NT2/D1 (cell line): ENCODE measurements at regions not wholly inside any gene's neighbourhood (a gene's known extent, or its start where the extent isn't known, plus 50 kb on each side); places are given as distances from the start of the nearest gene placed in this dataset.

Experiments
- SUZ12 ChIP-seq: IDR thresholded peaks from 2 replicates; pipeline ENCODE4 v1.6.1; 2011; ENCODE audit not compliant: insufficient read length, insufficient read depth; ENCODE audit errors: extremely low read depth
- YY1 ChIP-seq: IDR thresholded peaks from 2 replicates; pipeline ENCODE4 v1.6.1; 2011; ENCODE audit not compliant: insufficient read length, insufficient read depth
- ZNF274 ChIP-seq: IDR thresholded peaks from 2 replicates; pipeline ENCODE4 v1.6.1; 2011; ENCODE audit warnings: mild to moderate bottlenecking, low read depth, low read length

GRCh38 chr1:219049501-219049900 lies 124.2 kb upstream of the LYPLAL1 start:
- no peak for TF ChIP-seq YY1
- no peak for TF ChIP-seq SUZ12
- TF ChIP-seq ZNF274: no peak
